ENCODE measurements at regions not wholly inside any gene's neighbourhood (a gene's known extent, or its start where the extent isn't known, plus 50 kb on each side); places are given as distances from the start of the nearest gene placed in this dataset.
"Not testable (repeated sequence)": the region's sequence is repeated elsewhere in the genome, so short reads cannot be mapped to it uniquely, and the experiment has no call there.

DNA sequence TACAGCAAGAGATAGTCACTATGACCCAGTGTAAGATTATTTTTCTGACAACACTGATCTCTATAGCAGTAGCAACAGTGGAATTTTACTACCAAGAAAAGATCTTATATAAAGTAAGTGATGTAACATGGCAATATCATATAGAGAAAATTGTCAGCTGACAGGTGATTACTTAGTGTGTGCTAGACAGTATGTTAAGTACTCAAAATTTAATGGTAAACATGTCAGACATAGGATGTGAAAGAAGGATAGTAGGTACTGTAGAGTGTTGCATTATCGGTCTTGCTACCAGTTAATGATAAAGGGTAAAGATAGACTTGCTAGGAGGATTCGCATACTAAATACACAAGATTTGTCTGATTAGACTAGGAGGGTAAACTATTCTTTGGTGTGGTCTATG is 247.4 kb downstream of the CYLC2 start:
- no peak for DNase-seq

DNA sequence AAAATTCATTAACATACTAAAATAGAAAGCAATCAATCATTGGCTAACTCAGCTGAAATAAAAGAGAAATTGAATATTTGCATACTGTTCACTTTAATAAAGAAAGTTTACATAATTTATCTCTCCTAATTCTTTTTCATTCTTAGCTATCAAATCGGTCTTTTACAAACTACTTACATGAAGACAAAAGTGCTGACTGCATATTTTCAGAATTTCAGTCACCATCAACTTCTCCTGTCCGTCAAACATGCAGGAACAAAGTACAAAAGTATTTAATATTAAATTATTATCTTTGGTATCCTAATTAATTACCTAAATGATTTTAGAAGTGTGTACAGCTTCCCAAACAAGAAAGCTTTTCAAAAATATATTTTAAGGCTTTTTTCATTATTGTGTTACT is 248.4 kb downstream of the CYLC2 start:
- DNase-seq = no peak

DNA sequence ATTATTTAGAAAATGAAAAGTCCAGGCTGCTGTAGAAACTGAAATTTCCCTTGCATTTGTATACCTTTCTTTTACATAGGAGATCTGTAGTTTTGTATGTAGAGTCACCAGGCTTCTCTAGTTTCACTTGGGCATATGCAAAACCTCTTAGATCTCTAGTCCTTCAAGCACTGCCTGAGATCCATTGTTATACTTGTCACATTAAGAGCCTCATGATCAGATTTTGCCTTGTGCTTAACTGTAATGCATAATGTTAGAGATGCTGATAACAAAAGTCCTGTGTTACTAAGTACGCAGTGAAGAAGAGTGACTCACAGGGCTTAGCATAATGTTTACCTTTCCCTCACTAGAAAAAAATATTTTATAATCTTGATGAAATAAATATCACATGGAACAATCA is 250.2 kb downstream of the CYLC2 start:
- peak; percentile 31 for DNase-seq

DNA sequence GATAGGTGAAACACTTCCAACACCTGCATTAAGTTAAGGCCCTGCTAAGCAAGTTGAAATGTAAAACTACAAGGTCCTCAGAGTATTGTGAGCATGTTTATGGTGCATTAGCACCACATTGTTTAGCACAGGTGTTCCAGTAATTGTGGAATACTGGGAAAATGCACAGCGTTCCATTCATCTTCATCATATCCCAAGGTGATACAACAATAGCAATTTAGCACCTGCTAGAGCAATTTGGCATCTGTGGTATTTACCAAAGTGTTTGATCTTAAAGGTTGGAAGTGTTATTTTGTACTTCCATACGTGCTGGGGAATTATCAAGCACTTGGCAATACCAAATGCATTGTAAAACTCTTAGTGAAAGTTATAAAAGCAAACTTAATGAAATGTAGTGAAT is 266.8 kb downstream of the CYLC2 start:
- DNase-seq = no peak

DNA sequence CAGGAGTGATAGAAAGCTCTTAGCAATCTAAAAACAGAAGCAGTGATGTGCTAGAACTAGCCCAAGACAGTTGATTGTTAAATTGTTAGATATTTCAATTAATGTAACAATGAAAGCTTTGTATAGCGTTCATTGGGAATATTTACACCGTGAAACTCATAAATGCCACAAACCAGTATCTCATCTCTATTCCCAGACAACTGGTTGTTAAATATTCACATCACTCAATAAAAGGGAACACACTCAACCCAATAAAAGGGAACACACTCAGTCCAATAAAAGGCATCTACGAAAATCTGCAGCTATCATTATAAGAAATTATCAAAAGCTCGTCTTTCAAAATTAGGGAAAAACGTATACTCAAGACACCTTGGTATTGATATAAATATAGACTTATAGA is 270.9 kb downstream of the CYLC2 start:
- DNase-seq = no peak

DNA sequence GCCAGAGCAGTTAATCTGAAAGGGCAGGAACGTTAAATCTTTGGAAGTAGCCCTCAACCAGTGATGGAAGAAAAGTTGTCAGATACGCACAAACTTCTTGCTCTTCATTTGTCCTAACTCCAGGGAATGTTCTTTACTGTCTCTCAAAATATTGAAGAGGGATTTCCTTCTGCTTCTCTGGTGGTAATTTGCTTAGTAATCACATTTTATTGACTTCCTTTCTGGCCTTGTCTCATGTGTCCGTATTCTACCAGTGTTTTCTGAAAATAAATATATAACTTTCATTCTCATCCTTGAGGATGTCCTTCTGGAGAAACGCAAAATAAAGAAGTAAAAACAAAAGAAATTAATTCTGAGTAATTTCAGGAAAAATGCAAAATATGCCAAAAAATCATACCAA is 282.1 kb downstream of the CYLC2 start:
- no peak for DNase-seq

DNA sequence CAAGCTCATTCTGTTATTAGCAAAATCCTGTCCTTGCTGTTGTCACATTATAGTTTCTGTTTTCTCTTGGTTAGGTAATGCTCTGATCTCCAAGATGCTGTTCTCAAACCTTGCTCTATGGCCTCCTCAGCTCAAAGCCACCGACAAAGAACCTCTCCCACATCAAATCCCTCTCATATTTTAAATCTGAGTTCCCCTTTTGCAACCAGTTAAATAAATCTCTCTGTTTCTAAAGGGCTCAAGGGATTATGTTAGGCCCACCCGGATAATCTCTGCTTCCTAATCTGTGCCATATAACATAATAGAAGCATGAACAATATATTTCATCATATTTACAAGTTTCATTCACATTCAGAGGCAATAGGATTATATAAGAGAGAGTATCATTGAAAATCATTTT is 286.0 kb downstream of the CYLC2 start:
- no peak for DNase-seq

DNA sequence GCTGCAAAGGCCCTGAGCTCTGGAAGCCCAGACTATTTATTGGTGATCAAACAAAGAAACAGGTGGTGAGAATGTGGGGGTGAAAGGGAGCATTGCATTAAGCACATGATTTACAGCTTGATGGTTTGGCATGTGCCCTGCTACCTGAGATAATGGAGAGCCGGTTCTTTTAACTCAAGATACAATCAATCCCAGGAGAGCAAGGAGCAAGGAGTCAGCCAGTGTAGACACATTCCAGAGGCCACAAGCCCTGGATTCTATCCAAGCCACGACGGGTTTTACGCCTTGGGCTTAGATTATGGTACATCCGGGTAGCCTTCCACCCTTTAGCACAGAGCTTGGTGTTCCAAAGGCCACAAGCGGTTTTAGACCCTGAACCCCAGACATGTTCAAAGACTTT is 292.2 kb downstream of the CYLC2 start:
- DNase-seq = no peak

DNA sequence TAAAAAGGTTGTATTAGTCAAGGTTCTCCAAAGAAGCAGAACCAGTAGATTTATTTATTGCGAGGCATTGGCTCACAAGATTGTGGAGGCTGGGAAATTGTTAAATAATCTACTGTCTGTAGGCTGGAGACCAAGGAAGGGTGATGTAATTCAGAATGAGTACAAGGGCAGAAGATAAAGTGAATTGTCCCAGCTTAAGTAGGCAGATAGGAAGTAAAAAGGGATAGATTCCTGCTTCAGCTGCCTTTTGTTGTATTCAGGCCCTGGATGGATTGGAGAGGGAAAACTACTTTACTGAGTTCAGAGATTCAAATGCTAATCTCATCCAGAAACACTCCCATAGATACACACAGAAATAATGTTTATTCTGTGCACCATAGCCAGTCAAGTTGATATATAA is 301.1 kb downstream of the CYLC2 start:
- no peak for DNase-seq

DNA sequence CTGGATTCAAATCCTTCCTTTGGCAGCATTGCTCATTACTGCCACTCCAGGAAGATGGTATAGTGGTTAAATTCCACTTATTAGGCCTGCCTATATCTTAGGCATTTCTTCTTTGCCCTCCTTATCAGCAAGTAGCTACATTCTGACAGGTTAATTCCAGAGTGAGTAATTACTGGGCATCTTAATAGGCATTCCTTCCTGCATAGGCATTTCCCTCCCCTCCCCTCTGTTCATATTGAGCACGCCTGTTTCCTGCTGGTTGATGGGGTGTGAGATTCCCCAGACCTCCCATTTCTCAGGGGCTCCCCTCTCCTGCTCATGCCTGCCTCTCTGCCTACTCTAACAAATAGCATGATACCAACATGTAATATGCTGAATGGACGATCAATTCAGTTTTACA is 305.9 kb downstream of the CYLC2 start:
- DNase-seq = no peak

DNA sequence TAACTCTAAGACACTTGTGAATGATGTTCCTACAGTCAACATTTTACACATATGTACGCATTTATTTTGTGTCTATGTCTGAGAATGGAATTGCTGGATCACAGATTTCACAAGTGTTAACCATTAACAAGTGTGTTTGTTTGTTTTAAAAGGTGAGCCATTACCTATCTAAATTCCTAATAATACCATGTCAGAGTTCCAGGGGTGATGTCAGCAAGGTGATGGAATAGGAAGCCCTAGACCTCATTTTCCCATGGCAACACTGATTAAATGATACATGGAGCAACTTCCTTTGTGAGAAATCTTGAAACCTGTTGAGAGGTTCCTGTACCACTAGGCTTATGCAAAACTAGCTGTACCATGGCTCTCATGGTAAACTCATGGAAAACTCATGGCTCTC is 309.7 kb downstream of the CYLC2 start:
- no peak for DNase-seq

DNA sequence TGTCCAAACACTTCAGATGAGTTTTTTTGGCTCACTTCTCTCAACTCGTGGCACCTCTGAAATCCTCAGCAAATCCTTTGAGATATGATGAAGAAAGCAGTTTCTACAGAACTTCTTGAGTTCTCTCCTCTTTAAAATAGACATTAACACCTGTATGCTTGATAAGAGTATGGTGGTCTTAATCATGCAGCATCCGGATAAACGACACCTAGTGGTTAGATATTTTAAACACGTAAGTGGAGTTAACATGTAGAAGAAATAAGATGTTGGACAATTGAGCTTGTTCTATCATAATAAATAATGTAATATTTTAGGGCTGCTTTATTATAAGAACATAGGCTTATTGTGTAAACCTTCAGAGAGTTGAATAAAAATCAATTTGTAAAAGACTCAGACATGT is 324.8 kb downstream of the CYLC2 start:
- no peak for DNase-seq

DNA sequence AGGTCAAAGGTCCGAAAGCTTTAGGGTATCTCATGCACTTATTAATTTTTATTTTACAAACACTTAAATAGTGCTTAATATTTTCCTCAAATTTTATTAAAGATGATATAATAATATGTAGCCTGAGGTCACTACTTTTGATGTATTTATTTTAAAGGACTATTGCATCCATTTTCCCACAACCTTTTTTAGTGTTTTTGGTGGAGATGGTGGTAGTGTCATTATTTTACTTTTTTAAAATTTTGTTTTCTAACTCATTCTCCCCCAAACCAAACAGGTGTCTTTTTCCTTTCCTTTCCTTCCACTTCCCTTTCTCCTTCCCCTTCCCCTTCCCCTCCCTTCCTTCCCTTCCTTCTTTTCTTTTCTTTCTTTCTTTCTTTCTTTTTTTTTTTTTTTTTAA is 328.6 kb downstream of the CYLC2 start:
- DNase-seq = no peak

DNA sequence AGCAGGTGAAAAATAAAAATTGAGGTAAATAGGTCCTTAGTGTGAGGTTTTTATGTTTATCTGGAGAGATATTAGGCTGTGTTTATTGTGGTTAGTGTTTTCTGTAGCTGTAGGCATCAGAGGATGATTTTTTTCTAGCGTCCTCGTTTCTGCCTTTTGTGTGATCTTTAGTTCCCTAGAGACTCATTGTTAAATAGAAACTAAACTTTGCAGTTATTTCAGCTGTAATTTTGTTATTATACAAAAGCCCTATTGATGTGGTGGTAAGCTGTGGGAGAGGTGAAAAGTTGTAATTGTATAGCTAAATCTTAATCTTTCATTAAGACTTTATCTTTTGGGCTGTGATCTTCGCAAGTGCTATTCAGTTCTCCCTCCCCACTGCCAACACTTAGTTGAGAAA is 340.3 kb downstream of the CYLC2 start:
- DNase-seq = no peak

DNA sequence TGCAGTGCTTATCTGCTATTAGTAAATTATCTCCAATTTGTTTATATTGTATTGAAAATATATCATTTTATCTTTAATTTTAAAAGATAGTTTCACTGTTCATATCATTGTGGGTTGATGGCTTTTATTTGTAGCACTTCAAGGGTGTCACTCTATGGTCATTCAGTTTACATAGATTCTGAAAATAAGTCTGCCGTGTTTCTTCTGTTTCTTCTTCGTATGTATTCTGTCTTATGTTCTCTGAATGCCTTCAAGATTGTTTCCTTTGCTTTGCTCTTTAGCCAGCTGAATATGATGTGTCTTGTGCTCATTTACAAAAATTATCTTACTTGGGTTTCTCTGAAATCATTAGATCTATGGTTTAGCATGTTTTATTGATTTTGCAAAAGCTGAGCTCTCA is 359.9 kb downstream of the CYLC2 start:
- DNase-seq = no peak

DNA sequence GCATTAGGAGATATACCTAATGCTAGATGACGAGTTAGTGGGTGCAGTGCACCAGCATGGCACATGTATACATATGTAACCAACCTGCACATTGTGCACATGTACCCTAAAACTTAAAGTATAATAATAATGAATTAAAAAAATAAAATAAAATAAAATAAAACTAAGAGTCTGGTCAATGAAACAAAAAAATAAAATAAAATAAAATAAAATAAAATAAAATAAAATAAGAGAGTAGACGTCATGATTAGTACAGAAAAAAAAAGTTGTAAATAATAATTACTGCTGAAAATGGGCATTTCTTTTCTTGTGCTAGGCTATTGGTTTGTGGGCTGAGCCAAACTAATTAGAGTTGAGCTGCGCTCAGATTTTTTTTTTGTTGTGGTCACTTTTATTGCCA is 362.8 kb downstream of the CYLC2 start:
- not testable (repeated sequence) for DNase-seq

DNA sequence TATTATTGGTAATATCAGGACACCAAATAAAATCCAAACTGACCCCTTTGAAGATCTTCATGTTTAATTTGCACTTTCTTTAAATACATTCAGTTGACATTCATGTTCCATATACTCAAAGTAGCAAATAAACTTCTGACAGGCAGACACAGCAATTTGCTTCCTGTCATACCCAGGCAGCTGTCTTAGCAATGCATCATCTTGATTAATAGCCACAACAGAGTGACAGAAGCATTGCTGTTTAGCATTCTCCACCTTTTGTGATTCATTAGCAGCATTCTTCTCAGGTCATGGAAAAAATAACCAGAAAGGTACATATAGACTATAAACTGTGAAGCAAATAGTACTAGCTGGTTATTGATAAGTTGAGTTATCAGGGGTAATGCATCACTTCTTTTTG is 366.8 kb downstream of the CYLC2 start:
- DNase-seq = no peak

DNA sequence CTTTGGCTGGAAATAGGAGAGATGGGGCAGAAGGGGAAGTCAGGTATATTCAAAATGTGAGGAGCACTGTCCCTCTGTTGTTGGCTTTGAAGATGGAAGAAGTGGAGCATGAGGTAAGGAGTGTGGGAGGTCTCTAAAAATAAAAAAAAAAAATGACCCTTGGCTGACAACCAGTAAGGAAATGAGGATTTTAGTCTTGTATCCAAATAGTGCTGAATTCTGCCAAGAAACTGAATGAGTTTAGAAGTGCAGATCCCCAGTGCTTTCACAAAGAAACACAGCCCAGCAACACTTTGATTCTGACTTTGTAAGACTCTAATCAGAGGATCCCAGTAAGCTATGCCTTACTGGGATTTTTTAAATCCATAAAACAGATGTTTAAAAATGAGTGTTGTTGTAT is 367.9 kb downstream of the CYLC2 start:
- DNase-seq = no peak

DNA sequence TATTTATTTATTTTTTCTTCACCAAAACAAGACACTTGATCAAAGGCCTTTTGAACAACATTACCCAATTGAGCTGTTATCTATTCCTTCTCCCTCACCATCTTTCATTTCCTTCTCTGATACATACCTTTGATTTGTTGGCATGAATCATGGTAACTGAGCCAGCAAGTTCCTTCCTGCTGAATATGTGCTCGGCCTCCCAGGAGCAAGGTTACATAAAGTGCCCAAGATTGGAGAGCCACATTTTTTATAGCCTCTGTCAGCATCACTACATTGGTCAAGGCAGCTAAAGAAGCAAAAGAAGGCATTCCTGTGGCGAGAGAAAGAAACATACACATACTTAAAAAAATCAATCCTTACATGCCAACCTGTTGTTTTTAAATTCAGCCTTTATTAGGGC is 369.6 kb downstream of the CYLC2 start:
- DNase-seq = no peak

DNA sequence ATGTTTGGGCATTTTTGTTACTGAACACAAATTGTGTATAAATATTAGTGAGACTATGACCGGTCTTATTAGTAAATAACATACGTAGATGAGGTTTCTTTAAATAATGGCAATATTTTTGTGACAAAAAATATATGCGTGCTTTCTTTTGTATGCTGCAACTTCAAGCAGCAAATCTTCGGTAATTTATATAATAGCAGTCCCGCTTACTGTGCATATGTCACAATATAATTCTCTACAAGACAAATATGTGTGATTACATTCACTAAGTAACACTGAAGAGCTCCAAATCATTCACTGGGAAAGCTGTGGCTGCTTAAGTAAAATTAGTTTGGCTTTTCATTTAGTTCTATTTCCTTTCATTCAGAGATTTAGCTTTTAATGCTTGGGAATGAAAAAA is 376.0 kb downstream of the CYLC2 start:
- no peak for DNase-seq

DNA sequence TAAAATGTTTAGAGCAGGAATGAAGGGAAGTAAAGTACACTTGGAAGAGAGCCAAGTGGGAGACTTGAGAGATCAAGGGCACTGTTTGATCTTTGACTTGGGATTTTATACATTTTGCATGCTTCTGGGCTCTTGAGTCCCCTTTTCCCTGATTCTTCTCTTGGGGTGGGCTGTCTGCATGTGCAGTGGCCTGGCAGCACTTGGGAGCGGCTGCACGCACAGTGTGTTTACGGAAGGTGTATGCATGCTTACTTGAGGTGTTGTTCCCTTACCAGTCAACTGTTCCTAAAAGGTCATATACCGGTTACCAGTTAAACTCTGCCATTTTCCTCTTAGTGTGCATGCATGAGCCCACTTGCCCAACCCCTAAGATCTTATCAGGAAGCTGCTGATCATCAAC is 377.7 kb downstream of the CYLC2 start:
- no peak for DNase-seq

DNA sequence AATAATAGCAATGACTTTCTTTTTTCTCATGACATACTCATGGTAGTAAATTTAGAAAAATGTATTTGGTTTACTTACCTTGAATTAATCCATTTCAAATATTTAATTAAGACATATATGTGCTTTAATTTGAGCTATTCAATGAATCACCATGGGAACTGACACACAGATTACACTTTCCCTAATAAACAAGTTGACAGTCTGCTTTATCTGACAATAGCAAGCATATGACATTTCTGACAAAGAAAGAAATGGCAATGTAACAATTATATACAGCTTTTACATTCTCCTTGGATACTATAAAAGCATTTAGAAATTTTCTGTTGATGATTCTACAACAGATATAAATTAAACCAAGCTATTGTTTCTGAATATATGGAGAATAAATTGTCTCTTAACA is 382.5 kb downstream of the CYLC2 start:
- no peak for DNase-seq

DNA sequence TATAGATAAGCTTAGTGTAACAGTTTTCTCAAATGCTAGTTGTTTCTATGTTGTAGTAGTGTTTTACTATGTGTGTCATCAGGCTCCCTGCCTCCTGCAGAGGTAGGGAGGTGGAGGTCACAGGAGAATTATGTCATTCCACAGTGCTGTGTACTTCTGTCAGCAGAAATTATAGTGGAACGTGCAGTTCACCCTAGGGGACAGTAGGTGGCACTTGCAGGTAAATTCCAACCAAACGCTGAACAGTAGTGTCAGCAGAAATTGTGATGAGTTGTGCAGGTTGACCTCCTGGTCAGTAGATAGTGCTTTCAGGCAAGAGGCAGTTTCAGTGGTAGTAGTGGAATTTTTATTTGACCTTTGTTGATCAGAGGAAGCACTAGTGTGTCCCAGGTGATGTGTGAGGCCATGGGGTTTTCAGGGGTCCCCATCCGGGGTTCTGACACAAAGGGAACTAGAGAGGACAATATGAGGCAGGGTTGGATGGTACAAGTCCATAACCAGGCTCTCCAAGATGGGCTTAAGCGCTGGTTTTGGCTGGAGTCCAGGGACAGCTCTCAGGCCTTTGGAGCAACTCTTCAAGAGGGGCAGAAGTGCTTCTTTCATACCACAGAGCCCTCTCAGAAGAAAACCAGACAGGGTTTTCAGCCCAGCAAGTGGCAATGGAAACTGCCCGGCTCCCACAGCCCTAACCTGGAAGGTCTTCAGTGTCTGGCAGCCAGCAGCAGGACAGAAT is 402.9 kb downstream of the CYLC2 start:
- DNase-seq = peak; percentile 22

DNA sequence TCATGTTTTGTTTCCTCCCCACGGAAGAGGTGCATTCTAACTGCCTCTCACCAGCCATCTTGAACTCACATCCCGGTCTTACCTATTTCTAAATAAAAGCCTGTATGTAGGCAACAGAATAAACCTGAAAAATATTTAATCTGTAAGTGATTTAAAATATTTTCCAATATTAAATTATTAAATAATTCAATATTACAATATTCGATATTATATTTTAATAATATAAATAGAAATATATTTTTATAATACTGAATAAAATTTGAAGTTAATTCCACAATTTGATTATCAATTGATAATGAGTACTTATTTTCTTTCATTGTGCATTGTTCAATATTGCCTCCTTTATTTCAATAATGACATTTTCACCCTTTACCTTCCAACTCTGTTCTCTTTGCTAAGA is 404.4 kb downstream of the CYLC2 start:
- no peak for DNase-seq

DNA sequence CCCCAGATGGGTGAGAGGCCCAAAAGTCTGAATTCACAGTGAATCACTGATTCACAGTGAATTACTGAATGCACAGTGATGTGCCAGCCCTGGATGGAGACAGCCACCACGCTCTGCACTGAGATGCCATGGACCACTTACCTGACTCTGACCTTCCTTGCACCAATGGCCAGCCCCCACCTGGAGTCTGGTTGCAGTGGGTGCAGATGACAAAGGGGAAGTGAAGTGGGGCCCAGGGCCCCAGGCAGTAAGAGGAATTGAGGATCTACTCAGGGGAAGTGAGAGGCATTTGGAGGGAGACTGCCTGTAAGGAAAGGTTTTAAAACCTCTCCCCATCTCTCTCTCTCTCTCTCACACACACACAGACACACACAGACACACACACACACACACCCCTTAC is 412.1 kb downstream of the CYLC2 start:
- no peak for DNase-seq

DNA sequence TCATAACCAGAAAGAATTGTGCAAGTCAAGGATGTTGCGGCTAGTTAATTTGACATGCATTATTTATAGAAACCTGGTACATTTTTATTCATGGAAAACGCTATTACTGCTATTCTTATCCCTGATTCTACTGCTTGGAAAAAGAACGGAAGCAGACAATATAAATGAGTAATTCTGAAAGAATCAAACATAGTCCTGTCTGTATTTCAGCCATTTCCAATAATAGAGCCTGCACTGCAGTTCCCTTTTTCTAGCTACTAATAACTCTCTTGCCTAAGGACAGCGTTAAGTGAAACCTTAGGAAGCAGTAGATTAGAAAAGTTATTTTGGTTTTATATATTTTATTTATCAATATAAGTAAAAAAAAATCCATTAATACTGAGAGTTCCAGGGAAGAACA is 414.9 kb downstream of the CYLC2 start:
- no peak for DNase-seq

All from NCI-H1105 treated with DMSO at 0.1 percent for 48 hours (cell line).